Thyroid gland (tissue), 4 donors: ENCODE measurements at regions not wholly inside any gene's neighbourhood (a gene's known extent, or its start where the extent isn't known, plus 50 kb on each side); places are given as distances from the start of the nearest gene placed in this dataset.

Source experiments
- DNase-seq, 2 donors: peaks; one replicate each; pipeline ENCODE4 v3.0.0-alpha.2; 2019
- H3K27ac ChIP-seq, 3 donors: fragments of 200-600 bp; sonication (generic); 1 replicate in 2 of 3; 2 replicates in 1 of 3; pipeline ENCODE4 v1.5.1; 2016 to 2019; ENCODE audit warnings: mild to moderate bottlenecking in 1 of 3, moderate library complexity in 1 of 3
- H3K27me3 ChIP-seq: fragments of 200-600 bp; sonication (generic); one replicate; pipeline ENCODE4 v1.5.1; 2019
- H3K36me3 ChIP-seq, 2 donors: fragments of 200-600 bp; sonication (generic); one replicate each; pipeline ENCODE4 v1.5.1; 2016 to 2019
- H3K4me1 ChIP-seq, 2 donors: fragments of 200-600 bp; sonication (generic); one replicate each; pipeline ENCODE4 v1.5.1; 2017 to 2019
- H3K4me3 ChIP-seq, 3 donors: fragments of 200-600 bp; sonication (generic); replicated peaks in 1 of 3; 1 replicate in 2 of 3; 2 replicates in 1 of 3; pipeline ENCODE4 v1.5.1; 2016; ENCODE audit warnings: mild to moderate bottlenecking in 1 of 3
- H3K9me3 ChIP-seq: fragments of 200-600 bp; sonication (generic); one replicate; pipeline ENCODE4 v1.5.1; 2017
- CTCF ChIP-seq, 6 experiments: fragments of 200-600 bp in 3 of 6; fragments of 450-650 bp in 3 of 6; sonication (generic) in 3 of 6; IDR thresholded peaks; one replicate each; pipeline ENCODE4 v1.5.1; 2016 to 2019; ENCODE audit warnings: antibody characterized with exemption in 6 of 6, mild to moderate bottlenecking in 2 of 6, inconsistent platforms in 1 of 6, moderate library complexity in 1 of 6
- POLR2A ChIP-seq, 2 donors: fragments of 450-650 bp; IDR thresholded peaks; one replicate each; pipeline ENCODE4 v1.6.1; 2017; ENCODE audit warnings: antibody characterized with exemption in 2 of 2, mild to moderate bottlenecking in 2 of 2, moderate library complexity in 1 of 2
- WGBS, 2 donors: methylation state at CpG; one replicate each; pipeline ENCODE4 v1.1.5; 2017; 5-methylcytosine and 5-hydroxymethylcytosine counted together
- intact Hi-C: fragments of 100-400 bp; cut with DNase I; formaldehyde crosslinking; loops from one replicate; pipeline ENCODE4 v1.15.1; 2023

- 80 to 93% methylated on average over 9 of the region's 9 CpGs for WGBS, 2 donors
- no peak for TF ChIP-seq CTCF (IDR thresholded peaks at IDR 0.05)
- no peak for TF ChIP-seq POLR2A (IDR thresholded peaks at IDR 0.05)
- no peaks in the 10 kb centered on the region for H3K4me1 ChIP-seq
- no peaks in the 10 kb centered on the region for H3K9me3 ChIP-seq
- no peak for DNase-seq
- no peaks in the 10 kb centered on the region for H3K36me3 ChIP-seq
- no peak overlapping the region for H3K4me3 ChIP-seq
- intact Hi-C loops: no loop called here
- H3K27ac ChIP-seq: no peak overlapping the region
- no peaks in the 10 kb centered on the region for H3K27me3 ChIP-seq
These were observed 159.5 kb upstream of the MAFB start for GRCh38 chr20:40848526-40848925.

DNA sequence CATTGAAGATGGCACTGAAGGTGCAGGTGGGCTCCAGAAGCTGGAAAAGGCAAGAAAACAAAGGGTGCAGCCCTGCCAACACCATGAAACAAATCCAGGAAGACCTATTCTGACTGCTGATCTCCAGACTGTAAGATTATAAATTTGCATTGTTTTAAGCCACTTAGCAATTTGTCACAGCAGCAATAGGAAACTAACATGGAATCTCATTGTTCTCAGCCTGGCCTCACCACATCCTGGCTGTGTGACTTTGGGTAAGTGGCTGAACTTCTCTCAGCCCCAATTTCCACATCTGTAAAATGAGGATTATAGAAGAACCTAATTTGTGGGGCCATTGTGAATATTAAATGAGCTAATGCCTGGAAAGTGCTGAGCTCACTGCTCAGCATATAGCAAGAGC is 160.4 kb upstream of the MAFB start:
- Histone ChIP-seq H3K36me3 (no peaks in the 10 kb centered on the region), H3K27ac (no peak overlapping the region), H3K4me3 (no peak overlapping the region), H3K27me3 (no peaks in the 10 kb centered on the region), H3K9me3 (no peaks in the 10 kb centered on the region), H3K4me1 (no peaks in the 10 kb centered on the region)
- DNase-seq: no peak
- TF ChIP-seq POLR2A (IDR thresholded peaks at IDR 0.05): no peak
- TF ChIP-seq CTCF (IDR thresholded peaks at IDR 0.05): no peak
- intact Hi-C loops: no loop called here

DNA sequence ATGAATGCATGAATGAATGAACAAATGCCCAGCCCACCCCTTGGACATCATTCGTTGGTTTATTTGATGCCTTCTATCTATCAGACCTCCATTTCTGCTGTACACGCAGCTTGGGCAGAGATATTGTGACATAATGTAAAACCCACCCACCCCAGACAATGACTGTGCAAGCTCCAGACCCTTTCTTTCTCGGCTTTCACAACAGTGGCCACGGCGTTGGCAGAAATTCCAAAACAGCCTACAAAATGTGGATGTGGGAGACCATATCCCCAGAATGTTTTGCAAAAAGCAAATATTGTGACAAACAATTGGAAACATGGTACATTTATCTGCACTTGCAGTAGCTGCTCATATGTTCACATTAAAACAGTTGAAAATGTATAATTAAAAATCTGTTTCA is 162.0 kb upstream of the MAFB start:
- Histone ChIP-seq H3K4me3 (no peak overlapping the region), H3K36me3 (no peaks in the 10 kb centered on the region), H3K9me3 (no peaks in the 10 kb centered on the region), H3K27me3 (no peaks in the 10 kb centered on the region), H3K27ac (no peak overlapping the region), H3K4me1 (no peaks in the 10 kb centered on the region)
- WGBS, 2 donors: 82 to 85% methylated on average over 5 of the region's 5 CpGs
- intact Hi-C loops: no loop called here
- no peak for DNase-seq
- no peak for TF ChIP-seq POLR2A (IDR thresholded peaks at IDR 0.05)
- no peak for TF ChIP-seq CTCF (IDR thresholded peaks at IDR 0.05)

GRCh38 chr20:40855269-40855668 is 166.2 kb upstream of the MAFB start:
- H3K9me3 ChIP-seq: no peaks in the 10 kb centered on the region
- no peak for TF ChIP-seq CTCF (IDR thresholded peaks at IDR 0.05)
- no peak for TF ChIP-seq POLR2A (IDR thresholded peaks at IDR 0.05)
- intact Hi-C loops: no loop called here

GRCh38 chr20:40856653-40857052 is 167.6 kb upstream of the MAFB start:
- DNase-seq: no peak
- intact Hi-C loops: no loop called here
- no peaks in the 10 kb centered on the region for H3K27me3 ChIP-seq
- H3K9me3 ChIP-seq: no peaks in the 10 kb centered on the region
- H3K36me3 ChIP-seq: no peaks in the 10 kb centered on the region
- 86 to 90% methylated on average over 5 of the region's 5 CpGs for WGBS, 2 donors
- H3K4me1 ChIP-seq: no peaks in the 10 kb centered on the region
- TF ChIP-seq POLR2A (IDR thresholded peaks at IDR 0.05) (no peak), CTCF (IDR thresholded peaks at IDR 0.05) (no peak)
- H3K4me3 ChIP-seq: no peak overlapping the region
- no peak overlapping the region for H3K27ac ChIP-seq

More at GRCh38 chr20:40855269-40855668, 166.2 kb upstream of the MAFB start:
- H3K27ac ChIP-seq: no peak overlapping the region
- H3K27me3 ChIP-seq: no peaks in the 10 kb centered on the region
- no peaks in the 10 kb centered on the region for H3K36me3 ChIP-seq
- DNase-seq: no peak
- no peaks in the 10 kb centered on the region for H3K4me1 ChIP-seq
- no peak overlapping the region for H3K4me3 ChIP-seq
- 83 to 89% methylated on average over 1 of the region's 1 CpG for WGBS, 2 donors
